Astrocyte of the spinal cord (primary cell): ENCODE measurements at regions not wholly inside any gene's neighbourhood (a gene's known extent, or its start where the extent isn't known, plus 50 kb on each side); places are given as distances from the start of the nearest gene placed in this dataset.

ENCODE experiments used
- DNase-seq: peaks from one replicate; pipeline ENCODE4 v3.0.0; 2011; ENCODE audit warnings: low read depth, low spot score
- H3K4me3 ChIP-seq: 2 replicates; pipeline ENCODE4 v1.5.1; 2011; ENCODE audit warnings: low read depth, mild to moderate bottlenecking, low read length, moderate library complexity
- CTCF ChIP-seq: IDR thresholded peaks from 2 replicates; pipeline ENCODE4 v1.5.1; 2012; ENCODE audit warnings: low read depth, mild to moderate bottlenecking, low read length, inconsistent platforms
- in situ Hi-C: cut with HindIII; loops from 2 replicates; pipeline ENCODE4 v1.10.0; 2017; ENCODE audit warnings: low sequenced_read_pairs

DNA sequence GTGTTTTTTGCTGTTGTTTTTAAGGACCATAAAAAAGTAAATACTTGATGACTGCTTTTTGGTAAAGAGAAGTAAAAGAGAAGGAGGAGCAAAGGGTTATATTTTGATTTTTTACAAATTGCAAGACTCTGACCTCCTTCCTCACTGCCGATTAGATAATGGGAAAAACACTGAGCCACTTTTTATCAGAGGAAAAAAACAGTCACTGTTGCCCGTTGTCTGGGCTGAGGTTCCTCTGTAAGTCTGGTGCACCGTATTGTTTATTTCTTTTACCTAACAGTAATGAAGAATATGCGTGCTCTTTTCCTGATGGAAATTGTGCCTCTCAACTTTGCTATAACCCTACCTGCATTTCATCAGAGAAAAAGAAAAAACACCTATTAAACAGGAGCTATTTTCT is 178.7 kb upstream of the EMCN start:
- no peak for TF ChIP-seq CTCF
- DNase-seq, result no peak
- H3K4me3 ChIP-seq, result no peak overlapping the region
- in situ Hi-C loops, result no loop called here

- no peak for TF ChIP-seq CTCF
- in situ Hi-C loops, result no loop called here
- no peak overlapping the region for H3K4me3 ChIP-seq
- DNase-seq, result no peak
Measured at GRCh38 chr4:100695871-100696270, 178.0 kb upstream of the EMCN start.

GRCh38 chr4:100695039-100695654 is 177.3 kb upstream of the EMCN start:
- no peak overlapping the region for H3K4me3 ChIP-seq
- DNase-seq, result no peak
- TF ChIP-seq CTCF, result no peak
- in situ Hi-C loops, result no loop called here

- no peak for TF ChIP-seq CTCF
- no peak overlapping the region for H3K4me3 ChIP-seq
- DNase-seq, result no peak
- in situ Hi-C loops, result no loop called here
Measured at GRCh38 chr4:100694467-100694866, 176.6 kb upstream of the EMCN start.

- no peak overlapping the region for H3K4me3 ChIP-seq
- DNase-seq, result no peak
- TF ChIP-seq CTCF, result no peak
- in situ Hi-C loops, result no loop called here
Measured at GRCh38 chr4:100690812-100691211, 173.0 kb upstream of the EMCN start.

DNA sequence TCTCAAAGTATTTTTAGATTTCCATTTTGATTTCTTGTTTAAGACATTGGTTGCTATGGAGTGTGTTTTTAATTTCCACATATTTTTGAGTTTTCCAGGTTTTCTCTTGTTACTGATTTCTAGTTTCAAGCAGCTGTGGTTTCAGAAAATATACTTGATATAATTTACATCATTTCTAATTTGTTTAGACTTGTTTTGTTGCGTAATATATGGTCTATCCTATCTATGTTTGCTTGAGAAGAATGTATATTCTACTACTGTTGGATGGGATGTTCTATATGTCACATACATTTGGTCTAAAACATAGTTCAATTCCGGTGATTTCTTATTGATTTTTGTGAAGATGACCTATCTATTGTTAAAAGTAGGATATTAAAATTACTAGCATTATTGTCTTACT is 170.5 kb upstream of the EMCN start:
- H3K4me3 ChIP-seq, result no peak overlapping the region
- TF ChIP-seq CTCF, result no peak
- DNase-seq, result no peak
- in situ Hi-C loops, result no loop called here
